Kidney epithelial cell (primary cell): ENCODE measurements at regions not wholly inside any gene's neighbourhood (a gene's known extent, or its start where the extent isn't known, plus 50 kb on each side); places are given as distances from the start of the nearest gene placed in this dataset.

Experiments used
- DNase-seq: peaks from one replicate; pipeline ENCODE4 v3.0.0-alpha.2; 2010; ENCODE audit warnings: low read depth
- H3K27me3 ChIP-seq: 2 replicates; pipeline ENCODE4 v1.6.0; 2011; ENCODE audit warnings: low read length; ENCODE audit not compliant: control insufficient read depth, insufficient read depth
- H3K36me3 ChIP-seq: 2 replicates; pipeline ENCODE4 v1.5.1; 2011; ENCODE audit warnings: low read length; ENCODE audit not compliant: control insufficient read depth, insufficient read depth
- H3K4me3 ChIP-seq: 2 replicates; pipeline ENCODE4 v1.5.1; 2011; ENCODE audit warnings: low read depth, mild to moderate bottlenecking, control low read depth, low read length
- CTCF ChIP-seq: IDR thresholded peaks from 2 replicates; pipeline ENCODE4 v1.5.1; 2011; ENCODE audit warnings: mild to moderate bottlenecking, moderate library complexity, low read length, control low read depth, inconsistent platforms; ENCODE audit not compliant: insufficient read depth, poor library complexity, severe bottlenecking

GRCh38 chr16:87174061-87174460 lies 143.1 kb downstream of the C16orf95 start:
- H3K27me3 ChIP-seq = no peaks in the 10 kb centered on the region
- no peak overlapping the region for H3K4me3 ChIP-seq
- H3K36me3 ChIP-seq = no peaks in the 10 kb centered on the region
- no peak for TF ChIP-seq CTCF
- DNase-seq = no peak

GRCh38 chr16:87176735-87177134 lies 140.5 kb downstream of the C16orf95 start:
- TF ChIP-seq CTCF = no peak
- no peak for DNase-seq
- H3K36me3 ChIP-seq = no peaks in the 10 kb centered on the region
- no peak overlapping the region for H3K4me3 ChIP-seq
- no peaks in the 10 kb centered on the region for H3K27me3 ChIP-seq

GRCh38 chr16:87177673-87178072 lies 139.5 kb downstream of the C16orf95 start:
- no peak for DNase-seq
- Histone ChIP-seq H3K4me3 (no peak overlapping the region), H3K27me3 (no peaks in the 10 kb centered on the region), H3K36me3 (no peaks in the 10 kb centered on the region)
- TF ChIP-seq CTCF = no peak

GRCh38 chr16:87178177-87178863 lies 138.9 kb downstream of the C16orf95 start:
- Histone ChIP-seq H3K27me3 (no peaks in the 10 kb centered on the region), H3K36me3 (no peaks in the 10 kb centered on the region), H3K4me3 (no peak overlapping the region)
- TF ChIP-seq CTCF = no peak
- DNase-seq = no peak

- no peak for DNase-seq
- H3K4me3 ChIP-seq = no peak overlapping the region
- H3K27me3 ChIP-seq = no peaks in the 10 kb centered on the region
- TF ChIP-seq CTCF = no peak
- H3K36me3 ChIP-seq = no peaks in the 10 kb centered on the region
Observed at GRCh38 chr16:87178977-87179376, 138.2 kb downstream of the C16orf95 start.

- TF ChIP-seq CTCF = no peak
- Histone ChIP-seq H3K4me3 (no peak overlapping the region), H3K36me3 (no peaks in the 10 kb centered on the region), H3K27me3 (no peaks in the 10 kb centered on the region)
- no peak for DNase-seq
Observed at GRCh38 chr16:87180069-87180468, 137.1 kb downstream of the C16orf95 start.
